ENCODE measurements at regions not wholly inside any gene's neighbourhood (a gene's known extent, or its start where the extent isn't known, plus 50 kb on each side); places are given as distances from the start of the nearest gene placed in this dataset.
A peak's percentile ranks its signal among the peaks of the same experiment; 100 is the strongest.

DNA sequence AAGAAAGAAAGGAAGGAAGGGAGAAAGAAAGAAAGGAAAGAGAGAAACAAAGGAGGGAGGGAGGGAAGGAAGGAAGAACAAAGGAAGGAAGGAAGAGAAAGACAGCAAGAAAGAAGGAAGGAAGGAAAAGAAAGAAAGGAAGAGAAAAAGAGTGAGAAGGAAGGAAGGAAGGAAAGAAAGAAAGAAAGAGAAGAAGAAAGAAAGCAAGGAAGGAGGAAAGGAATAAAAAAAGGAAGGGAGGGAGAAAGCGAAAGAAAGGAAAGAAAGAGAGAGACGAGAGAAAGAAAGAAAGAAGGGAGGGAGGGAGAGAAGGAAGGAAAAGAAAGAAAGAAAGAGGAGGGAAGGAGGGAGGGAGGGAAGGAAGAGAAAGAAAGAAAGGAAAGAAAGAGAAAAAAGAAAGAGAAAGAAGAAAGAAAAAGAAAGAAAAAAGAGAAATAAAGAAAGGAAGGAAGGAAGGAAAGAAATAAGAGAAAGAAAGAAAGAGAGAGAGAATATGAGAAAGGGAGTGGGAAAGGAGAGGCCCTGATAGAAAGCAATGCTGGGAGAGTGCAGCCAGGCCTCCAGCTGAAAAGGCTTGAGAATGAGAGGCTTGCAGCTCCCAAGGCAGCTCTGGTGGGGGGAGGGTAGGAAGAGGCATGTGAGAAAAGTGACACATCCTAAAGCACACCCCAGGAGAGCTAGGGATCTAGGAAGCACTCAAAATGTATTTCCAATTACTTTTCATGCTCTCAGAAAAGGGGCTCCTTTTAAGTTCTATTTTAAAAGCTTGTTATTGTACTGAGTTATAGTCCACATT lies 134.0 kb upstream of the ZIC3 start:
- TF ChIP-seq POLR2A (IDR thresholded peaks at IDR 0.05; ENCODE audit: extremely low read depth, insufficient read length) (no peak), MYC (IDR thresholded peaks at IDR 0.05; ENCODE audit: low read depth, low read length) (no peak)
- TF ChIP-seq, protein P1, sequence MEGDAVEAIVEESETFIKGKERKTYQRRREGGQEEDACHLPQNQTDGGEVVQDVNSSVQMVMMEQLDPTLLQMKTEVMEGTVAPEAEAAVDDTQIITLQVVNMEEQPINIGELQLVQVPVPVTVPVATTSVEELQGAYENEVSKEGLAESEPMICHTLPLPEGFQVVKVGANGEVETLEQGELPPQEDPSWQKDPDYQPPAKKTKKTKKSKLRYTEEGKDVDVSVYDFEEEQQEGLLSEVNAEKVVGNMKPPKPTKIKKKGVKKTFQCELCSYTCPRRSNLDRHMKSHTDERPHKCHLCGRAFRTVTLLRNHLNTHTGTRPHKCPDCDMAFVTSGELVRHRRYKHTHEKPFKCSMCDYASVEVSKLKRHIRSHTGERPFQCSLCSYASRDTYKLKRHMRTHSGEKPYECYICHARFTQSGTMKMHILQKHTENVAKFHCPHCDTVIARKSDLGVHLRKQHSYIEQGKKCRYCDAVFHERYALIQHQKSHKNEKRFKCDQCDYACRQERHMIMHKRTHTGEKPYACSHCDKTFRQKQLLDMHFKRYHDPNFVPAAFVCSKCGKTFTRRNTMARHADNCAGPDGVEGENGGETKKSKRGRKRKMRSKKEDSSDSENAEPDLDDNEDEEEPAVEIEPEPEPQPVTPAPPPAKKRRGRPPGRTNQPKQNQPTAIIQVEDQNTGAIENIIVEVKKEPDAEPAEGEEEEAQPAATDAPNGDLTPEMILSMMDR (IDR thresholded peaks at IDR 0.05; ENCODE audit: low read depth, low read length), result no peak
- TF ChIP-seq, protein P2, sequence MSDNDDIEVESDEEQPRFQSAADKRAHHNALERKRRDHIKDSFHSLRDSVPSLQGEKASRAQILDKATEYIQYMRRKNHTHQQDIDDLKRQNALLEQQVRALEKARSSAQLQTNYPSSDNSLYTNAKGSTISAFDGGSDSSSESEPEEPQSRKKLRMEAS (IDR thresholded peaks at IDR 0.05; ENCODE audit: low read depth, low read length), result no peak
- H3K4me3 ChIP-seq (ENCODE audit: low read depth, low read length), result no peak overlapping the region
- peak; percentile 4 for DNase-seq (ENCODE audit: low read depth)

DNA sequence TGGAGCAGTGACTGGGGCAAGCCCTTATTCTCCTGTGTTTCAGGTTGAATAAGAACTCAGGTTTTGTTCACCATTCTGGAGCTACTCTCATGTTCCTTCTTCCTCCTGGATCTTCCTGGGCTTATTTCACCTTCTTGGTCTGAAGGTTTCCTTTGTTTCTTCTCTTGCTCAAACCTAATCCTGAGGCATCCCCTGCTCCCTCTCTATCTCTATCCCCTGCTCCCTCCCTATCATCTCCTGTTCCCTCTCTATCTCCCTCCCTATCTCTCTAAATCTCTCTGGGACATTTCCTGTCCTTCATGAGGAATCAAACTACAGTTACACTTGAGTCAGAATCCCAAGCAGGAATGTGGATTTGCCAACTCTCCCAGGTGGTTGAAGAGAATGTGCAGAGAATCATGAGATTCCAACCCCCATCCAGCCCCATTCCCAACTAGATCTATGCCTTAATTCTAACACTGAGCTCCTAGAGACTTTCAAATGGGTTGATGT lies 134.9 kb upstream of the ZIC3 start:
- TF ChIP-seq, protein P1 (IDR thresholded peaks at IDR 0.05; ENCODE audit: low read depth, low read length), result no peak
- TF ChIP-seq MYC (IDR thresholded peaks at IDR 0.05; ENCODE audit: low read depth, low read length) (no peak), POLR2A (IDR thresholded peaks at IDR 0.05; ENCODE audit: extremely low read depth, insufficient read length) (no peak)
- TF ChIP-seq, protein P2 (IDR thresholded peaks at IDR 0.05; ENCODE audit: low read depth, low read length), result no peak
- no peak overlapping the region for H3K4me3 ChIP-seq (ENCODE audit: low read depth, low read length)

DNA sequence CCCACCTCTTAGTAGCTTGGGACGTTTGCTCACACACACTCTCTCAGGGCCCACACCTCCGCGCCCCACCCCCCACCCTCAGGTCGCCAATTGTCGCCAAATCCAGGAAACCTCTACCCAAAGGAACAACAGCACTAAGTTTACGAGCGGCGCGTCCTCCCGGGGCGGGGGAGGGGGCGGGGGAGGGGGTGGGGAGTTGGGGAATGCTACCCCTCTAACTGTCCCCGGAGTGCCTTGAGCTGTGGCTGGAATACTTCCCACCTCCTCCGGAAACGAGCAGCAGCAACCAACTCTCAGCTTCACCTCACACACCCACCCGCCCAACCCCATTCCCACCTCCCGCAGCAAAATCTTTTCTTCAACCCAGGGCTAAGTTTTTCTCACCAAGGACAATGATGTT lies 135.6 kb upstream of the ZIC3 start:
- H3K4me3 ChIP-seq (ENCODE audit: low read depth, low read length), result no peak overlapping the region
- TF ChIP-seq, protein P2 (IDR thresholded peaks at IDR 0.05; ENCODE audit: low read depth, low read length), result no peak
- TF ChIP-seq MYC (IDR thresholded peaks at IDR 0.05; ENCODE audit: low read depth, low read length) (no peak), POLR2A (IDR thresholded peaks at IDR 0.05; ENCODE audit: extremely low read depth, insufficient read length) (no peak)
- TF ChIP-seq, protein P1 (IDR thresholded peaks at IDR 0.05; ENCODE audit: low read depth, low read length), result no peak
- DNase-seq (ENCODE audit: low read depth), result no peak

More for the DNA sequence above, 134.9 kb upstream of the ZIC3 start:
- no peak for DNase-seq (ENCODE audit: low read depth)

DNA sequence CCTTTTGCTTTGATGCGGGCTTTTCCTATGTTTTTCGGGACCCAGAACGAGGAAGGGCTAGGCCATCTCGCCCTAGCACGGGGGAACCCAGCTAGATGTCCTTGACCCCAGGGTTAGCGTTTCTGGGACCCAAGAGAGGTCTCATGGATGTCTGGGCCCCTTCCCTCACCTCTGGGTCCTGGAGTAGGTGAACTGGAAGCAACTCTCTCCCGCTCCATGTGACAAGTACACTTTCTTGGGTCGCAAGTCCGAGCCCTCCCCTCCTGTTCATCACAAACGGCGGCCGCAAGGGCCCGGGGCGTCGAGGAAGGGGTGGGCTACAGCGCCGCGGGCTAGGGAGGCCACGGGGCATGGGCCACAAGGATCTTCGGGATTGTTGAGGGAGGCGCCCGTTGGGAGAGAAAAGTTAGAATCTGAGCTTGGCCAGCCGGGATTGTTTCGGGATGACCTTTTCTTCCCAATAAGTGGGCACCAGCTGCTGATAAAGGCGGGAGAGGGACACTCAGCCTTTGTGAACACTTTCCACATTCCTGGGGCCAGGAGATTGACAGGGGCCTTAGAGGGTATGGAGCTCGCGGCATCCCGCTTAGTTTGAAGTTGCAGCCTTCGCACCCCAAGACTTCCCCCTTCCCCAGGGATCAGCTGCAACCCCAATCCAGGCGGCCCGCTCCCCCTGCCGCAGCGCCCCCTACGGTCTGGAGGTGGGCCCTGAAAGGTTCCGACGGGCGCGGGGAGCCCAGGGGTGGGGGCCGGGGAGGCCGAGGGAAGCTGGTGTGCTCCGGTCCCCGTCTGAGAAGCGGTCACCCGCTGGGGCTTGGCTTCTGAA lies 136.9 kb upstream of the ZIC3 start:
- DNase-seq (ENCODE audit: low read depth), result no peak
- H3K4me3 ChIP-seq (ENCODE audit: low read depth, low read length), result no peak overlapping the region
- TF ChIP-seq POLR2A (IDR thresholded peaks at IDR 0.05; ENCODE audit: extremely low read depth, insufficient read length) (no peak), MYC (IDR thresholded peaks at IDR 0.05; ENCODE audit: low read depth, low read length) (no peak)
- TF ChIP-seq, protein P1 (IDR thresholded peaks at IDR 0.05; ENCODE audit: low read depth, low read length), result no peak
- TF ChIP-seq, protein P2 (IDR thresholded peaks at IDR 0.05; ENCODE audit: low read depth, low read length), result no peak

DNA sequence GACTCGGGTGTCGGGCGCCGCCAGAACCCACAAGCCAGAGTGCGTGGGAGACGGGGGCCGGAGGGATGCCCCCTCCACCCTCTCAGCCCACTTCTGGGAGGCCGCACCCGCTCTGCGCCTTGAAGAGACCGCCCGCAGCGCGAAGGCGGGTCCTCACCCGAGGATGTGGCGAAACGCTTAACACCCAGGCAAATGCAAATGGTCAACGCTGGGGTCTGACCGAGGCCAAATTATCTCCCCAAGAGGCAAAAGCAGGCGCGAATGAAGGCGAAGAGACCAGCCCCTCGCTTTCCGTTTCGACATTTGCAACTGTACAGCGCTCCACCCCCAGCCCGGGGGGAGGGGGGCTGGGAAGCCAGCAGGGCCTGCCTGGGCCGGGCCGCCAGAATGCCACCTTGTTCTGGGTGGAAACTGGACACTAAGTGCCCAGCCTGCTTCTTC lies 137.7 kb upstream of the ZIC3 start:
- DNase-seq (ENCODE audit: low read depth), result no peak
- H3K4me3 ChIP-seq (ENCODE audit: low read depth, low read length), result no peak overlapping the region

More for the DNA sequence above, 137.7 kb upstream of the ZIC3 start:
- TF ChIP-seq MYC (IDR thresholded peaks at IDR 0.05; ENCODE audit: low read depth, low read length) (no peak), POLR2A (IDR thresholded peaks at IDR 0.05; ENCODE audit: extremely low read depth, insufficient read length) (no peak)
- TF ChIP-seq, protein P2 (IDR thresholded peaks at IDR 0.05; ENCODE audit: low read depth, low read length), result no peak
- TF ChIP-seq, protein P1 (IDR thresholded peaks at IDR 0.05; ENCODE audit: low read depth, low read length), result no peak

Measured in NB4 (cell line).